ENCODE measurements at regions not wholly inside any gene's neighbourhood (a gene's known extent, or its start where the extent isn't known, plus 50 kb on each side); places are given as distances from the start of the nearest gene placed in this dataset.
"Not testable (repeated sequence)": the region's sequence is repeated elsewhere in the genome, so short reads cannot be mapped to it uniquely, and the experiment has no call there.

- ATAC-seq (ENCODE audit: low FRiP score), result no peak
- Histone ChIP-seq H3K4me1 (ENCODE audit: control insufficient read depth in 1 of 2, insufficient read depth in 2 of 2, low read length in 2 of 2) (no peaks in the 10 kb centered on the region), H3K36me3 (ENCODE audit: control insufficient read depth in 1 of 2, insufficient read depth in 2 of 2, low read length in 1 of 2) (no peaks in the 10 kb centered on the region), H3K9me3 (ENCODE audit: control insufficient read depth, low read length) (no peaks in the 10 kb centered on the region), H3K4me3 (ENCODE audit: low read length in 2 of 2) (no peak overlapping the region), H3K27ac (ENCODE audit: low read depth in 1 of 2, low read length in 2 of 2) (no peak overlapping the region), H3K27me3 (ENCODE audit: control insufficient read depth in 1 of 2, insufficient read depth in 2 of 2, low read length in 1 of 2) (no peaks in the 10 kb centered on the region)
- WGBS, 2 donors, result 90 to 95% methylated on average over 13 of the region's 13 CpGs
- DNase-seq, result no peak
- intact Hi-C loops (cut with DNase I), result no loop called here
Measured at GRCh38 chr14:100423317-100424010, 100.3 kb downstream of the SLC25A47 start.

- no peaks in the 10 kb centered on the region for H3K9me3 ChIP-seq (ENCODE audit: control insufficient read depth, low read length)
- H3K27ac ChIP-seq (ENCODE audit: low read depth in 1 of 2, low read length in 2 of 2), result no peak overlapping the region
- H3K36me3 ChIP-seq (ENCODE audit: control insufficient read depth in 1 of 2, insufficient read depth in 2 of 2, low read length in 1 of 2), result no peaks in the 10 kb centered on the region
- WGBS, 2 donors, result 88 to 89% methylated on average over 6 of the region's 6 CpGs
- ATAC-seq (ENCODE audit: low FRiP score), result no peak
- no peaks in the 10 kb centered on the region for H3K4me1 ChIP-seq (ENCODE audit: control insufficient read depth in 1 of 2, insufficient read depth in 2 of 2, low read length in 2 of 2)
- H3K4me3 ChIP-seq (ENCODE audit: low read length in 2 of 2), result no peak overlapping the region
- H3K27me3 ChIP-seq (ENCODE audit: control insufficient read depth in 1 of 2, insufficient read depth in 2 of 2, low read length in 1 of 2), result no peaks in the 10 kb centered on the region
- no peak for DNase-seq
- intact Hi-C loops (cut with DNase I), result no loop called here
Measured at GRCh38 chr14:100424504-100425428, 101.6 kb downstream of the SLC25A47 start.

- Histone ChIP-seq H3K4me3 (ENCODE audit: low read length in 2 of 2) (no peak overlapping the region), H3K27ac (ENCODE audit: low read depth in 1 of 2, low read length in 2 of 2) (no peak overlapping the region), H3K27me3 (ENCODE audit: control insufficient read depth in 1 of 2, insufficient read depth in 2 of 2, low read length in 1 of 2) (no peaks in the 10 kb centered on the region), H3K4me1 (ENCODE audit: control insufficient read depth in 1 of 2, insufficient read depth in 2 of 2, low read length in 2 of 2) (no peaks in the 10 kb centered on the region), H3K36me3 (ENCODE audit: control insufficient read depth in 1 of 2, insufficient read depth in 2 of 2, low read length in 1 of 2) (no peaks in the 10 kb centered on the region), H3K9me3 (ENCODE audit: control insufficient read depth, low read length) (no peaks in the 10 kb centered on the region)
- intact Hi-C loops (cut with DNase I), result no loop called here
- WGBS, 2 donors, result 77 to 85% methylated on average over 7 of the region's 7 CpGs
- no peak for DNase-seq
- ATAC-seq (ENCODE audit: low FRiP score), result no peak
Measured at GRCh38 chr14:100425429-100425827, 102.3 kb downstream of the SLC25A47 start.

GRCh38 chr14:100426314-100426713 lies 103.2 kb downstream of the SLC25A47 start:
- Histone ChIP-seq H3K4me3 (ENCODE audit: low read length in 2 of 2) (no peak overlapping the region), H3K27me3 (ENCODE audit: control insufficient read depth in 1 of 2, insufficient read depth in 2 of 2, low read length in 1 of 2) (no peaks in the 10 kb centered on the region), H3K36me3 (ENCODE audit: control insufficient read depth in 1 of 2, insufficient read depth in 2 of 2, low read length in 1 of 2) (no peaks in the 10 kb centered on the region), H3K27ac (ENCODE audit: low read depth in 1 of 2, low read length in 2 of 2) (no peak overlapping the region), H3K9me3 (ENCODE audit: control insufficient read depth, low read length) (no peaks in the 10 kb centered on the region), H3K4me1 (ENCODE audit: control insufficient read depth in 1 of 2, insufficient read depth in 2 of 2, low read length in 2 of 2) (no peaks in the 10 kb centered on the region)
- WGBS, 2 donors, result 94% methylated on average over 12 of the region's 12 CpGs
- no peak for DNase-seq
- intact Hi-C loops (cut with DNase I), result no loop called here
- ATAC-seq (ENCODE audit: low FRiP score), result no peak

GRCh38 chr14:100427166-100427565 lies 104.0 kb downstream of the SLC25A47 start:
- no peak for ATAC-seq (ENCODE audit: low FRiP score)
- 90 to 91% methylated on average over 6 of the region's 6 CpGs for WGBS, 2 donors
- Histone ChIP-seq H3K36me3 (ENCODE audit: control insufficient read depth in 1 of 2, insufficient read depth in 2 of 2, low read length in 1 of 2) (no peaks in the 10 kb centered on the region), H3K27ac (ENCODE audit: low read depth in 1 of 2, low read length in 2 of 2) (no peak overlapping the region), H3K9me3 (ENCODE audit: control insufficient read depth, low read length) (no peaks in the 10 kb centered on the region), H3K4me1 (ENCODE audit: control insufficient read depth in 1 of 2, insufficient read depth in 2 of 2, low read length in 2 of 2) (no peaks in the 10 kb centered on the region), H3K4me3 (ENCODE audit: low read length in 2 of 2) (no peak overlapping the region), H3K27me3 (ENCODE audit: control insufficient read depth in 1 of 2, insufficient read depth in 2 of 2, low read length in 1 of 2) (no peaks in the 10 kb centered on the region)
- no peak for DNase-seq
- intact Hi-C loops (cut with DNase I), result no loop called here

- DNase-seq (no peak), ATAC-seq (ENCODE audit: low FRiP score) (no peak)
- no peaks in the 10 kb centered on the region for H3K27me3 ChIP-seq (ENCODE audit: control insufficient read depth in 1 of 2, insufficient read depth in 2 of 2, low read length in 1 of 2)
- no peak overlapping the region for H3K27ac ChIP-seq (ENCODE audit: low read depth in 1 of 2, low read length in 2 of 2)
- intact Hi-C loops (cut with DNase I), result no loop called here
- H3K4me1 ChIP-seq (ENCODE audit: control insufficient read depth in 1 of 2, insufficient read depth in 2 of 2, low read length in 2 of 2), result no peaks in the 10 kb centered on the region
- 90% methylated on average over 9 of the region's 9 CpGs for WGBS, 2 donors
- H3K36me3 ChIP-seq (ENCODE audit: control insufficient read depth in 1 of 2, insufficient read depth in 2 of 2, low read length in 1 of 2), result no peaks in the 10 kb centered on the region
- H3K4me3 ChIP-seq (ENCODE audit: low read length in 2 of 2), result no peak overlapping the region
- no peaks in the 10 kb centered on the region for H3K9me3 ChIP-seq (ENCODE audit: control insufficient read depth, low read length)
Measured at GRCh38 chr14:100428727-100429126, 105.6 kb downstream of the SLC25A47 start.

- H3K4me1 ChIP-seq (ENCODE audit: control insufficient read depth in 1 of 2, insufficient read depth in 2 of 2, low read length in 2 of 2), result no peaks in the 10 kb centered on the region
- no peaks in the 10 kb centered on the region for H3K36me3 ChIP-seq (ENCODE audit: control insufficient read depth in 1 of 2, insufficient read depth in 2 of 2, low read length in 1 of 2)
- no peaks in the 10 kb centered on the region for H3K27me3 ChIP-seq (ENCODE audit: control insufficient read depth in 1 of 2, insufficient read depth in 2 of 2, low read length in 1 of 2)
- no peak overlapping the region for H3K4me3 ChIP-seq (ENCODE audit: low read length in 2 of 2)
- H3K9me3 ChIP-seq (ENCODE audit: control insufficient read depth, low read length), result no peaks in the 10 kb centered on the region
- no peak for DNase-seq
- 91 to 92% methylated on average over 3 of the region's 3 CpGs for WGBS, 2 donors
- H3K27ac ChIP-seq (ENCODE audit: low read depth in 1 of 2, low read length in 2 of 2), result no peak overlapping the region
- ATAC-seq (ENCODE audit: low FRiP score), result no peak
- intact Hi-C loops (cut with DNase I), result no loop called here
Measured at GRCh38 chr14:100429537-100429936, 106.4 kb downstream of the SLC25A47 start.

- Histone ChIP-seq H3K27ac (ENCODE audit: low read depth in 1 of 2, low read length in 2 of 2) (no peak overlapping the region), H3K36me3 (ENCODE audit: control insufficient read depth in 1 of 2, insufficient read depth in 2 of 2, low read length in 1 of 2) (no peaks in the 10 kb centered on the region), H3K4me3 (ENCODE audit: low read length in 2 of 2) (no peak overlapping the region), H3K27me3 (ENCODE audit: control insufficient read depth in 1 of 2, insufficient read depth in 2 of 2, low read length in 1 of 2) (no peaks in the 10 kb centered on the region), H3K4me1 (ENCODE audit: control insufficient read depth in 1 of 2, insufficient read depth in 2 of 2, low read length in 2 of 2) (no peaks in the 10 kb centered on the region), H3K9me3 (ENCODE audit: control insufficient read depth, low read length) (no peaks in the 10 kb centered on the region)
- no peak for DNase-seq
- 96% methylated on average over 11 of the region's 11 CpGs for WGBS, 2 donors
- no peak for ATAC-seq (ENCODE audit: low FRiP score)
- intact Hi-C loops (cut with DNase I), result no loop called here
Measured at GRCh38 chr14:100430571-100430970, 107.4 kb downstream of the SLC25A47 start.

GRCh38 chr14:100431461-100431860 lies 108.3 kb downstream of the SLC25A47 start:
- H3K4me1 ChIP-seq (ENCODE audit: control insufficient read depth in 1 of 2, insufficient read depth in 2 of 2, low read length in 2 of 2); DNase-seq; H3K36me3 ChIP-seq (ENCODE audit: control insufficient read depth in 1 of 2, insufficient read depth in 2 of 2, low read length in 1 of 2); H3K4me3 ChIP-seq (ENCODE audit: low read length in 2 of 2); H3K9me3 ChIP-seq (ENCODE audit: control insufficient read depth, low read length); H3K27ac ChIP-seq (ENCODE audit: low read depth in 1 of 2, low read length in 2 of 2); H3K27me3 ChIP-seq (ENCODE audit: control insufficient read depth in 1 of 2, insufficient read depth in 2 of 2, low read length in 1 of 2); intact Hi-C loops (cut with DNase I); ATAC-seq (ENCODE audit: low FRiP score): not testable (repeated sequence)
- WGBS, 2 donors, result 97% methylated on average over 4 of the region's 4 CpGs
